ENCODE measurements at regions not wholly inside any gene's neighbourhood (a gene's known extent, or its start where the extent isn't known, plus 50 kb on each side); places are given as distances from the start of the nearest gene placed in this dataset.

- DNase-seq: no peak
- no peaks in the 10 kb centered on the region for H4K20me1 ChIP-seq (ENCODE audit: insufficient read depth)
- no peaks in the 10 kb centered on the region for H3K79me2 ChIP-seq (ENCODE audit: insufficient read depth)
- no peak overlapping the region for H3K27ac ChIP-seq (ENCODE audit: low read depth in 2 of 2, low read length in 1 of 2)
- H3F3A ChIP-seq (replicated peaks; ENCODE audit: insufficient read depth): peaks cover 3% of the 10 kb centered on the region
- H3K27me3 ChIP-seq (ENCODE audit: insufficient read depth): no peaks in the 10 kb centered on the region
- no peaks in the 10 kb centered on the region for H3K36me3 ChIP-seq (replicated peaks in 1 of 2; ENCODE audit: control insufficient read depth in 1 of 2, insufficient read depth in 2 of 2, low read length in 1 of 2)
- no peaks in the 10 kb centered on the region for H3K9me2 ChIP-seq
- H3K4me1 ChIP-seq (ENCODE audit: control insufficient read depth in 1 of 2, insufficient read depth in 2 of 2, low read depth in 1 of 2, low read length in 1 of 2): peaks cover 0 to 8% of the 10 kb centered on the region in 2 experiments; a peak in 1 of 4 replicates
- H2AFZ ChIP-seq (ENCODE audit: low read depth): no peak overlapping the region
- TF ChIP-seq ZBTB33 (IDR thresholded peaks at IDR 0.05; ENCODE audit: borderline replicate concordance, low read depth) (no peak), MEF2A (IDR thresholded peaks at IDR 0.05; ENCODE audit: borderline replicate concordance, low read depth) (no peak), ELF1 (IDR thresholded peaks at IDR 0.05) (no peak), NRF1 (IDR thresholded peaks at IDR 0.05; ENCODE audit: low read depth, low read length) (no peak), TEAD4 (IDR thresholded peaks at IDR 0.05; ENCODE audit: borderline replicate concordance, insufficient read depth) (no peak), YY1 (IDR thresholded peaks at IDR 0.05; ENCODE audit: low read depth) (no peak), GABPA (IDR thresholded peaks at IDR 0.05; ENCODE audit: low read depth) (no peak), SMC3 (IDR thresholded peaks at IDR 0.05; ENCODE audit: low read depth, low read length) (no peak), RXRA (IDR thresholded peaks at IDR 0.05; ENCODE audit: borderline replicate concordance, low read depth) (no peak), TCF12 (IDR thresholded peaks at IDR 0.05) (no peak), IRF3 (IDR thresholded peaks at IDR 0.05; ENCODE audit: low read depth, low read length) (no peak), POLR2AphosphoS5 (IDR thresholded peaks at IDR 0.05; ENCODE audit: low read depth, low read length) (no peak)
- POLR2A ChIA-PET: no interaction called here
- no peak overlapping the region for H3K9ac ChIP-seq
- H3K4me3 ChIP-seq (ENCODE audit: low read depth in 2 of 2, low read length in 1 of 2): no peak overlapping the region
- H3K9me3 ChIP-seq: no peaks in the 10 kb centered on the region
- CTCF ChIA-PET: no interaction called here
- H3K4me2 ChIP-seq: no peak overlapping the region
- 88% methylated on average over 2 of the region's 3 CpGs for WGBS (ENCODE audit: low lambda C conversion rate)
Observed at GRCh38 chr1:212189352-212189738, 95.9 kb upstream of the PPP2R5A start.

GRCh38 chr1:212190169-212190568, 95.0 kb upstream of the PPP2R5A start:
- DNase-seq: no peak
- Histone ChIP-seq H3K36me3 (replicated peaks in 1 of 2; ENCODE audit: control insufficient read depth in 1 of 2, insufficient read depth in 2 of 2, low read length in 1 of 2) (no peaks in the 10 kb centered on the region), H3K9me2 (no peaks in the 10 kb centered on the region), H2AFZ (ENCODE audit: low read depth) (no peak overlapping the region), H3F3A (replicated peaks; ENCODE audit: insufficient read depth) (peaks cover 3% of the 10 kb centered on the region), H3K27me3 (ENCODE audit: insufficient read depth) (no peaks in the 10 kb centered on the region), H3K4me1 (ENCODE audit: control insufficient read depth in 1 of 2, insufficient read depth in 2 of 2, low read depth in 1 of 2, low read length in 1 of 2) (peaks cover 0 to 8% of the 10 kb centered on the region in 2 experiments; a peak in 1 of 4 replicates), H3K27ac (ENCODE audit: low read depth in 2 of 2, low read length in 1 of 2) (no peak overlapping the region), H3K4me2 (no peak overlapping the region), H3K9ac (no peak overlapping the region), H3K79me2 (ENCODE audit: insufficient read depth) (no peaks in the 10 kb centered on the region), H4K20me1 (ENCODE audit: insufficient read depth) (no peaks in the 10 kb centered on the region), H3K4me3 (ENCODE audit: low read depth in 2 of 2, low read length in 1 of 2) (no peak overlapping the region), H3K9me3 (no peaks in the 10 kb centered on the region)
- CTCF ChIA-PET: no interaction called here
- POLR2A ChIA-PET: no interaction called here
- WGBS (ENCODE audit: low lambda C conversion rate): 81% methylated on average over 7 of the region's 17 CpGs
- no peak for TF ChIP-seq USF2 (IDR thresholded peaks at IDR 0.05; ENCODE audit: borderline replicate concordance, low read depth, low read length)

All from SK-N-SH (cell line).